ENCODE measurements at regions not wholly inside any gene's neighbourhood (a gene's known extent, or its start where the extent isn't known, plus 50 kb on each side); places are given as distances from the start of the nearest gene placed in this dataset.

- TF ChIP-seq, protein P1, sequence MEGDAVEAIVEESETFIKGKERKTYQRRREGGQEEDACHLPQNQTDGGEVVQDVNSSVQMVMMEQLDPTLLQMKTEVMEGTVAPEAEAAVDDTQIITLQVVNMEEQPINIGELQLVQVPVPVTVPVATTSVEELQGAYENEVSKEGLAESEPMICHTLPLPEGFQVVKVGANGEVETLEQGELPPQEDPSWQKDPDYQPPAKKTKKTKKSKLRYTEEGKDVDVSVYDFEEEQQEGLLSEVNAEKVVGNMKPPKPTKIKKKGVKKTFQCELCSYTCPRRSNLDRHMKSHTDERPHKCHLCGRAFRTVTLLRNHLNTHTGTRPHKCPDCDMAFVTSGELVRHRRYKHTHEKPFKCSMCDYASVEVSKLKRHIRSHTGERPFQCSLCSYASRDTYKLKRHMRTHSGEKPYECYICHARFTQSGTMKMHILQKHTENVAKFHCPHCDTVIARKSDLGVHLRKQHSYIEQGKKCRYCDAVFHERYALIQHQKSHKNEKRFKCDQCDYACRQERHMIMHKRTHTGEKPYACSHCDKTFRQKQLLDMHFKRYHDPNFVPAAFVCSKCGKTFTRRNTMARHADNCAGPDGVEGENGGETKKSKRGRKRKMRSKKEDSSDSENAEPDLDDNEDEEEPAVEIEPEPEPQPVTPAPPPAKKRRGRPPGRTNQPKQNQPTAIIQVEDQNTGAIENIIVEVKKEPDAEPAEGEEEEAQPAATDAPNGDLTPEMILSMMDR (IDR thresholded peaks at IDR 0.05 in 8 of 11, conservative IDR thresholded peaks at IDR 0.05 in 3 of 11): no peak
- no peak for TF ChIP-seq POLR2AphosphoS5 (IDR thresholded peaks at IDR 0.05)
These were observed 662.7 kb upstream of the POT1 start for GRCh38 chr7:125592331-125592730.

All from spleen (tissue), 7 donors.